ENCODE measurements at regions not wholly inside any gene's neighbourhood (a gene's known extent, or its start where the extent isn't known, plus 50 kb on each side); places are given as distances from the start of the nearest gene placed in this dataset.

GRCh38 chr4:136319789-136320464 is 1212.4 kb downstream of the PCDH18 start:
- TF ChIP-seq CTCF (conservative IDR thresholded peaks at IDR 0.05) (no peak), EZH2 (IDR thresholded peaks at IDR 0.05; ENCODE audit: low read depth) (no peak)

Data from PC-9 (cell line).